Spleen (tissue), 7 donors: ENCODE measurements at regions not wholly inside any gene's neighbourhood (a gene's known extent, or its start where the extent isn't known, plus 50 kb on each side); places are given as distances from the start of the nearest gene placed in this dataset.

Experiments
- POLR2AphosphoS5 ChIP-seq, 3 donors: sonication (generic); formaldehyde crosslinking; IDR thresholded peaks; one replicate each; pipeline ENCODE4 v1.5.1; 2017; ENCODE audit warnings: antibody characterized with exemption in 3 of 3
- TF ChIP-seq, protein P1 (sequence below), 11 experiments: fragments of 200-600 bp in 7 of 11; fragments of 450-650 bp in 4 of 11; sonication (generic) in 4 of 11; IDR thresholded peaks in 8 of 11; conservative IDR thresholded peaks in 3 of 11; 1 replicate in 7 of 11; 2 replicates in 4 of 11; pipeline versions ENCODE4 v1.4.0 to v1.8.0; 2016 to 2021; ENCODE audit warnings: antibody characterized with exemption in 11 of 11, inconsistent platforms in 4 of 11, mild to moderate bottlenecking in 1 of 11
- donor health status: DM: no; HTN: no; CAD: no; lungs with moderate emphysema.
- donor health status: DM: no; HTN: no; CAD: no.
- donor health status: DM: no; HTN: no; CAD: no.

DNA sequence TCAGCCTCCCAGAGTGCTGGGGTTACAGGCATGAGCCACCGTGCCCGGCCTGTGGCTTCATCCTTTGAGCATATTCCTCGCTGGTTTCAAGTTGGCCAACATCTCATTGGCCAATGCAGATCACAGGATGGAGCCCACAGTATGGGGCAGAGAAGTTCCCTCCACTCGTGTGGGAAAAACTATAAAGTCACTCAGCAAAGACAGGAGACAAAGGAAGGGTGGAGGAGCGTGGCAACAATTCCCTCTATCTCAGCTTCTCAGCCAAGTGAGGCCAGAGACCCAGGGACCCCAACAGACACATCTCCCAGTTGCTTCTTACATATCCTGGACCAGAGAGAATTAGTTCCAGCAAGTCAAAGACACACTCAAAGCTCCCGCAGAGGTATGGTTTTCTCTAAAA lies 184.6 kb upstream of the SOX1 start:
- TF ChIP-seq, protein P1, sequence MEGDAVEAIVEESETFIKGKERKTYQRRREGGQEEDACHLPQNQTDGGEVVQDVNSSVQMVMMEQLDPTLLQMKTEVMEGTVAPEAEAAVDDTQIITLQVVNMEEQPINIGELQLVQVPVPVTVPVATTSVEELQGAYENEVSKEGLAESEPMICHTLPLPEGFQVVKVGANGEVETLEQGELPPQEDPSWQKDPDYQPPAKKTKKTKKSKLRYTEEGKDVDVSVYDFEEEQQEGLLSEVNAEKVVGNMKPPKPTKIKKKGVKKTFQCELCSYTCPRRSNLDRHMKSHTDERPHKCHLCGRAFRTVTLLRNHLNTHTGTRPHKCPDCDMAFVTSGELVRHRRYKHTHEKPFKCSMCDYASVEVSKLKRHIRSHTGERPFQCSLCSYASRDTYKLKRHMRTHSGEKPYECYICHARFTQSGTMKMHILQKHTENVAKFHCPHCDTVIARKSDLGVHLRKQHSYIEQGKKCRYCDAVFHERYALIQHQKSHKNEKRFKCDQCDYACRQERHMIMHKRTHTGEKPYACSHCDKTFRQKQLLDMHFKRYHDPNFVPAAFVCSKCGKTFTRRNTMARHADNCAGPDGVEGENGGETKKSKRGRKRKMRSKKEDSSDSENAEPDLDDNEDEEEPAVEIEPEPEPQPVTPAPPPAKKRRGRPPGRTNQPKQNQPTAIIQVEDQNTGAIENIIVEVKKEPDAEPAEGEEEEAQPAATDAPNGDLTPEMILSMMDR (IDR thresholded peaks at IDR 0.05 in 8 of 11, conservative IDR thresholded peaks at IDR 0.05 in 3 of 11), result no peak
- TF ChIP-seq POLR2AphosphoS5 (IDR thresholded peaks at IDR 0.05), result no peak
